OCI-LY7 (cell line): ENCODE measurements at regions not wholly inside any gene's neighbourhood (a gene's known extent, or its start where the extent isn't known, plus 50 kb on each side); places are given as distances from the start of the nearest gene placed in this dataset.

Source experiments
- CTCF ChIP-seq: fragments of 200-600 bp; sonication (generic); conservative IDR thresholded peaks from 2 replicates; pipeline ENCODE4 v1.5.1; 2014; ENCODE audit warnings: mild to moderate bottlenecking, antibody characterized with exemption, low read length, moderate library complexity, mixed read lengths
- EZH2phosphoT487 ChIP-seq: fragments of 200-600 bp; sonication (generic); IDR thresholded peaks from 2 replicates; pipeline ENCODE4 v1.6.1; 2018; ENCODE audit warnings: low read depth, borderline replicate concordance, mild to moderate bottlenecking, mixed run types, antibody characterized with exemption, low read length, moderate library complexity, mixed read lengths

- no peak for TF ChIP-seq CTCF
- no peak for TF ChIP-seq EZH2phosphoT487
Measured at GRCh38 chr3:64992530-64993285, 304.9 kb upstream of the ADAMTS9 start.
